Lower lobe of right lung (tissue), 2 donors: ENCODE measurements at regions not wholly inside any gene's neighbourhood (a gene's known extent, or its start where the extent isn't known, plus 50 kb on each side); places are given as distances from the start of the nearest gene placed in this dataset.

ENCODE experiments used
- ATAC-seq, 2 donors: fragments of 200-7000 bp; cut with Tn5 transposase; one replicate each; pipeline ENCODE4 v1.9.1; 2020 to 2022; ENCODE audit warnings: mild to moderate bottlenecking in 2 of 2, moderate library complexity in 2 of 2
- DNase-seq: peaks from one replicate; pipeline ENCODE4 v3.0.0-alpha.2; 2020
- H3K27ac ChIP-seq: fragments of 200-600 bp; one replicate; pipeline ENCODE4 v1.8.0; 2022
- H3K27me3 ChIP-seq: fragments of 200-600 bp; one replicate; pipeline ENCODE4 v1.8.0; 2022; ENCODE audit warnings: low read depth
- H3K36me3 ChIP-seq: fragments of 200-600 bp; one replicate; pipeline ENCODE4 v1.8.0; 2022; ENCODE audit warnings: mild to moderate bottlenecking
- H3K4me1 ChIP-seq: fragments of 200-600 bp; one replicate; pipeline ENCODE4 v1.8.0; 2022
- H3K4me3 ChIP-seq: fragments of 200-600 bp; one replicate; pipeline ENCODE4 v1.8.0; 2022; ENCODE audit warnings: mild to moderate bottlenecking
- H3K9me3 ChIP-seq: fragments of 200-600 bp; one replicate; pipeline ENCODE4 v1.8.0; 2022
- intact Hi-C: fragments of 100-400 bp; cut with DNase I; formaldehyde crosslinking; loops from one replicate; pipeline ENCODE4 v1.11.0; 2022
- TF ChIP-seq, protein P1 (sequence below): fragments of 200-600 bp; IDR thresholded peaks from one replicate; pipeline ENCODE4 v1.8.0; 2022; ENCODE audit warnings: antibody characterized with exemption, mild to moderate bottlenecking
- donor health status: DM: no; HTN: yes; CAD: no; lungs with severe emphysema.

DNA sequence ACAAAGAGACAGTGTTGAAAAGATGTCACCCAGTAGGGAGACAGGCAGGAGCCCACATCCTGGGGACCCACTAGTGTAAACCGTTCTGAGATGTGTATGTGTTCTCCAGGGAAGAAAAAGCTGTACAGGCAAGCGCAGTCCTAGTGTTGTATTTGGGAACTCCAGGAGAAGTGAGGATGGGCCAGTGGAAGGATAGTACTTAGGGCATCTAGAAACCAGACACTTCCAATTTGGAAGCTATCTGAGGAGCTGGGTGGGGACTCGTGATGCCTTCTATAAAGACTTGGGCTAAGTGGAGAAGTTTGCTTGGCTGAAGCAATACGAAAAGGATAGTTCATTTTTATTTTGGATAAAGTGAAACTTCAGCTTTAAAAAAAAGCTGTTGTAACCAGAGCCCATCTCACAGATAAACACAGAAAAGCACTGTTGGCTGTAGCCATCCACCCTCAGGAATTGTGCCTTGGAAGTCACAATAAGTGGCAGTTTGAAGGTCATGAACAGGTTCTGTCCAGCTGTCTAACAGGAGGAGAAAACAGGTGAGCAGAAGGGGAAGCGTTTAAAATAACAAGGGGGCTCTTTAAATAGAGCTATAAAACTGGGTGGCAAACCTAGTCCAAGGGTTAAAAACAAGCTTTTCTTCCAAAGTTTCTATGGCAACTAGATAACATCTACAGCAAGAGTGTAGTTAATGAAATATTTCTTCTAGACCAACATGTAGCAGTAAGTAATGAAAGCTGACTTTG, 108.0 kb upstream of the ARHGAP5 start:
- intact Hi-C loops = no loop called here
- Histone ChIP-seq H3K27me3 (no peaks in the 10 kb centered on the region), H3K36me3 (no peaks in the 10 kb centered on the region), H3K4me3 (no peak overlapping the region), H3K4me1 (peaks cover 6% of the 10 kb centered on the region), H3K27ac (no peak overlapping the region), H3K9me3 (peaks cover 1% of the 10 kb centered on the region)
- DNase-seq (no peak), ATAC-seq (no peak)
- TF ChIP-seq, protein P1, sequence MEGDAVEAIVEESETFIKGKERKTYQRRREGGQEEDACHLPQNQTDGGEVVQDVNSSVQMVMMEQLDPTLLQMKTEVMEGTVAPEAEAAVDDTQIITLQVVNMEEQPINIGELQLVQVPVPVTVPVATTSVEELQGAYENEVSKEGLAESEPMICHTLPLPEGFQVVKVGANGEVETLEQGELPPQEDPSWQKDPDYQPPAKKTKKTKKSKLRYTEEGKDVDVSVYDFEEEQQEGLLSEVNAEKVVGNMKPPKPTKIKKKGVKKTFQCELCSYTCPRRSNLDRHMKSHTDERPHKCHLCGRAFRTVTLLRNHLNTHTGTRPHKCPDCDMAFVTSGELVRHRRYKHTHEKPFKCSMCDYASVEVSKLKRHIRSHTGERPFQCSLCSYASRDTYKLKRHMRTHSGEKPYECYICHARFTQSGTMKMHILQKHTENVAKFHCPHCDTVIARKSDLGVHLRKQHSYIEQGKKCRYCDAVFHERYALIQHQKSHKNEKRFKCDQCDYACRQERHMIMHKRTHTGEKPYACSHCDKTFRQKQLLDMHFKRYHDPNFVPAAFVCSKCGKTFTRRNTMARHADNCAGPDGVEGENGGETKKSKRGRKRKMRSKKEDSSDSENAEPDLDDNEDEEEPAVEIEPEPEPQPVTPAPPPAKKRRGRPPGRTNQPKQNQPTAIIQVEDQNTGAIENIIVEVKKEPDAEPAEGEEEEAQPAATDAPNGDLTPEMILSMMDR = no peak

DNA sequence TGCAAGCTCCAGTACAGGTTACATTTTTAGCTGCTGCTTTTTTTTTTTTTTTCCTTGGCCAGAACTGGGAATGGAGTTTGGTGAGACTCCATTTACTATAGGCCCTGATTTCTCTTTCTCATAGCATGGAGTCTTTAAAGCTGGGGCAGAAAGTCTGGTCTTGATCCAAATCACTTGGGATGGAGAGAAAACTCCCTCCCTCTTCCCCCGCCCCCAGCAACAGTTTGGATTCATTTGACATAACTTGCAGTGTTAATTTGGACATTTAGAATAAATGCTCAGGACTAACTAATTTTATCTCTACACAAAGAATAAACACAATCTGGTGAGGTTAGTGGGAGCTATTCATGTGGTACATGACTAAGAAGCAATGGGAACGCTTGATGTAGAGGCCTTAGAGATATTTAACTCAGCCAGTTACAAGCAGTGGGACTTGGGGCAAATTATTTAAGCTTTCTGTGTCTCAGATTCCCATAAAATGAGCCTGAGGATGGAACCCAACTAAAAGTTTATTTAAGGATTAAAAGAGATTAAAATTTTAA, 107.3 kb upstream of the ARHGAP5 start:
- intact Hi-C loops = no loop called here

DNA sequence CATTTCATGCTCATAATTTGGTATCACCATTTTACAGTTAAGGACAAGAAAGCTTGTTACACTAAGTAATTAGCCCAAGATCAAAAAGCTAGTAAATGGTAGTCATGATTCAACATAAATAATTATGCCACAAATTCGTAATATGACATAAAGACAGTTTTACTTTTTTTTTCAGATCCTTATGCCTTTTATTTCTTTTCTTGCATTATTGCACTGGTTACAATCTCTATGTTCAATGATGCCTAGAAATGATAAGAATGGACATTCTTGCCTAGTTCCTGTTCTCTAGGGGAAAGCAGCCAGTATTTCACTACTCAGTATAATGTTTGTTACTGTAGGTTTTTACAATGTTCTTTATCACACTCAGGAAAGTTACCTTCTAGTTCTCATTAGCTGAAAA, 106.4 kb upstream of the ARHGAP5 start:
- Histone ChIP-seq H3K36me3 (no peaks in the 10 kb centered on the region), H3K9me3 (peaks cover 3% of the 10 kb centered on the region), H3K27ac (no peak overlapping the region), H3K4me3 (no peak overlapping the region), H3K4me1 (no peaks in the 10 kb centered on the region), H3K27me3 (no peaks in the 10 kb centered on the region)
- intact Hi-C loops = no loop called here
- TF ChIP-seq, protein P1 = no peak
- no peak for ATAC-seq
- no peak for DNase-seq

More for the DNA sequence above, 107.3 kb upstream of the ARHGAP5 start:
- TF ChIP-seq, protein P1 = no peak
- peaks cover 6% of the 10 kb centered on the region for H3K4me1 ChIP-seq
- ATAC-seq = no peak
- no peaks in the 10 kb centered on the region for H3K36me3 ChIP-seq
- no peak overlapping the region for H3K27ac ChIP-seq
- no peak overlapping the region for H3K4me3 ChIP-seq
- peaks cover 3% of the 10 kb centered on the region for H3K9me3 ChIP-seq
- H3K27me3 ChIP-seq = no peaks in the 10 kb centered on the region
- DNase-seq = no peak

DNA sequence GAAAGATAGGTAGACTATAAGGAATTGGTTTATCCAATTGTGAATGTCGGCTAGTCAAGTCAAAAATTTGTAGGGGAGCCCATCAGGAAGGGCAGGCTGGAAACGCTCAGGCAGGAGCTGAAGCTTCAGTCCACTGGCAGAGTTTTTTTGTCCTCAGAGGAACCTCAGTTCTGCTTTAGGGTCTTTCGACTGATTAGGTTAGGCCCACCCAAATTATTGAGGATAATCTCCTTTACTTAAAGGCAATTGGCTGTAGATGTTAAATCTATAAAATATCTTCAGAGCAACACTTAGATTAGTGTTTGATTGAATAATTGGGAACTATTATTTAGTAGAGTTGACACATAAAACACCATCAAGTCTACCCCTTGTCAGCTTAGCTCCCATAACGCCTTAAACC, 105.5 kb upstream of the ARHGAP5 start:
- no peaks in the 10 kb centered on the region for H3K27me3 ChIP-seq
- TF ChIP-seq, protein P1 = no peak
- no peak for DNase-seq
- intact Hi-C loops = no loop called here
- no peak overlapping the region for H3K27ac ChIP-seq
- H3K4me3 ChIP-seq = no peak overlapping the region
- H3K36me3 ChIP-seq = no peaks in the 10 kb centered on the region
- H3K4me1 ChIP-seq = no peaks in the 10 kb centered on the region
- ATAC-seq = no peak
- peaks cover 3% of the 10 kb centered on the region for H3K9me3 ChIP-seq

DNA sequence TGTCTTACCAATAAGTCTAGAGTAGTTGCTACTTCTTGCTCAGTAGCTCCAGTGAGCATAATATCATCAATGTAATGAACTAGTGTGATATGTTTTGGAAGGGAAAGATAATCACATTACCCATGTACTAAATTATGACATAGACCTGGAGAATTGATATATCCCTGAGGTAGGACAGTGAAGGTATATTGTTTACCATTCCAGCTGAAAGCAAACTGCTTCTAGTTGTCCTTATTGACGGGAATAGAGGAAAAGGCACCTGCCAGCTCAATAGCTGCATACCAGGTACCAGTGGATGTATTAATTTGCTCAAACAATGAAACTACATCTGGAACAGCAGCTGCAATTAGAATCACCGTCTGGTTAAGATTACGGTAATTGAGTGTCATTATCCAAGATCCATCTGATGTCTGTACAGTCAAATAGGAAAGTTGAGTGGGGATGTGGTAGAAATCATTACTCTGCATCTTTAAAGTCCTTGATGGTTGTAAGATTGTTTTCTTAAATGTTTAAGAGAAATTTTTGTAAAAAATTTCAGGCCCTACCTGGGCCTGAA, 100.0 kb upstream of the ARHGAP5 start:
- Histone ChIP-seq H3K4me1 (no peaks in the 10 kb centered on the region), H3K27ac (no peak overlapping the region), H3K36me3 (no peaks in the 10 kb centered on the region), H3K9me3 (peaks cover 5% of the 10 kb centered on the region), H3K4me3 (no peak overlapping the region), H3K27me3 (no peaks in the 10 kb centered on the region)
- TF ChIP-seq, protein P1 = no peak
- ATAC-seq = no peak
- DNase-seq = no peak
- intact Hi-C loops = no loop called here
